CD4-positive, alpha-beta T cell (primary cell): ENCODE measurements at regions not wholly inside any gene's neighbourhood (a gene's known extent, or its start where the extent isn't known, plus 50 kb on each side); places are given as distances from the start of the nearest gene placed in this dataset.

ENCODE experiments used
- ATAC-seq: fragments of 200-7000 bp; cut with Tn5 transposase; one replicate; pipeline ENCODE4 v1.10.0; 2022; ENCODE audit warnings: mild to moderate bottlenecking; ENCODE audit not compliant: poor library complexity
- CTCF ChIA-PET: fragments of 350-600 bp; sonication (Branson Sonifier 250); formaldehyde crosslinking; loops from one replicate; lab custom pipeline; 2021; ENCODE audit warnings: antibody characterized with exemption, inconsistent platforms; lab: Charles Lee
- POLR2A ChIA-PET: fragments of 350-600 bp; sonication (Branson Sonifier 250); formaldehyde crosslinking; loops from one replicate; lab custom pipeline; 2021; ENCODE audit warnings: antibody characterized with exemption, inconsistent platforms; lab: Charles Lee
- DNase-seq, 14 experiments: peaks; one replicate each; pipeline ENCODE4 v3.0.0-alpha.2; 2013 to 2020; ENCODE audit warnings: mixed read lengths in 2 of 14
- H3K27ac ChIP-seq, 2 donors: one replicate each; pipeline versions ENCODE4 v1.5.1 to v1.7.0; 2013; ENCODE audit warnings: low read length in 2 of 2, low read depth in 1 of 2, mild to moderate bottlenecking in 1 of 2
- H3K27me3 ChIP-seq, 2 experiments: 1 replicate in 1 of 2; 2 replicates in 1 of 2; pipeline versions ENCODE4 v1.6.1 to v1.7.0; 2013; ENCODE audit warnings: low read length in 2 of 2, control low read depth in 1 of 2, mild to moderate bottlenecking in 1 of 2, moderate library complexity in 1 of 2; ENCODE audit not compliant: insufficient read depth in 2 of 2, control insufficient read depth in 1 of 2
- H3K36me3 ChIP-seq: one replicate; pipeline ENCODE4 v1.6.1; 2013; ENCODE audit warnings: low read length, control low read depth; ENCODE audit not compliant: insufficient read depth
- H3K4me1 ChIP-seq: one replicate; pipeline ENCODE4 v1.6.1; 2013; ENCODE audit warnings: low read length, control low read depth; ENCODE audit not compliant: insufficient read depth
- H3K4me3 ChIP-seq: one replicate; pipeline ENCODE4 v1.5.1; 2013; ENCODE audit warnings: mild to moderate bottlenecking, low read length, moderate library complexity
- H3K9me3 ChIP-seq, 2 experiments: 1 replicate in 1 of 2; 2 replicates in 1 of 2; pipeline versions ENCODE4 v1.6.1 to v1.7.0; 2013; ENCODE audit warnings: low read length in 2 of 2, mild to moderate bottlenecking in 2 of 2, control low read depth in 1 of 2, moderate library complexity in 1 of 2; ENCODE audit not compliant: control insufficient read depth in 1 of 2, insufficient read depth in 1 of 2
- H3K27ac Mint-ChIP-seq: one replicate; pipeline ENCODE4 v1.8.0; 2020; ENCODE audit warnings: mixed read lengths
- H3K27me3 Mint-ChIP-seq: one replicate; pipeline ENCODE4 v1.8.0; 2021; ENCODE audit warnings: mixed read lengths
- H3K36me3 Mint-ChIP-seq: one replicate; pipeline ENCODE4 v1.8.0; 2021; ENCODE audit warnings: low read depth, mixed read lengths
- H3K4me1 Mint-ChIP-seq: one replicate; pipeline ENCODE4 v1.8.0; 2021; ENCODE audit warnings: low read depth, mixed read lengths
- H3K4me3 Mint-ChIP-seq: one replicate; pipeline ENCODE4 v1.8.0; 2020; ENCODE audit warnings: mild to moderate bottlenecking, mixed read lengths
- H3K9me3 Mint-ChIP-seq: one replicate; pipeline ENCODE4 v1.8.0; 2020; ENCODE audit warnings: mixed read lengths
- intact Hi-C, 2 experiments: fragments of 100-400 bp; cut with DNase I in 1 of 2; cut with micrococcal nuclease in 1 of 2; formaldehyde crosslinking; loops; one replicate each; pipeline versions ENCODE4 v1.15.1 to v1.9.0; 2023 to 2025; cut with DNase I, micrococcal nuclease
- TF ChIP-seq, protein P1 (sequence below): fragments of 200-600 bp; IDR thresholded peaks from one replicate; pipeline ENCODE4 v1.8.0; 2022; ENCODE audit warnings: antibody characterized with exemption, mild to moderate bottlenecking

DNA sequence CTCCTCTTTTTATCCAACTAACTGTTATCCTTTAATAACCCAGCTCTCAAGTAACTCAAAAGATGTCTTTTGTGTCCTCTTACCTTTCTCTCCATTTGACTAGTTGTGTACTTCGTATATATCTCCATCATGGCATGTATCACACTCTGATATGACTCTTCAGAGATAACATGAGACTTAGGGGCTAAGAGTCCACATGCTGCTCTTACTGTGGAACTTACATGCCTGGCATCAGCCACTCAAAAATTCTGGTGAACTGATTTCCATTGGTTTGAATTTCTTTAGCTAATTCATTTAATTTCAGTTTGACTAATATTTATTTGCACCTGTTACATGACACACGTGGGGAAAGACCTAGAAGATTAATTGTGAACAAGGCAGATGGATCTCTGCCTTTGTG is 317.3 kb downstream of the HS3ST1 start:
- Mint-ChIP-seq H3K4me3 (no peak overlapping the region), H3K4me1 (no peaks in the 10 kb centered on the region), H3K36me3 (no peaks in the 10 kb centered on the region), H3K9me3 (no peaks in the 10 kb centered on the region), H3K27ac (no peak overlapping the region), H3K27me3 (no peaks in the 10 kb centered on the region)
- Histone ChIP-seq H3K36me3 (no peaks in the 10 kb centered on the region), H3K4me1 (no peaks in the 10 kb centered on the region), H3K27me3 (no peaks in the 10 kb centered on the region), H3K4me3 (no peak overlapping the region), H3K27ac (no peak overlapping the region), H3K9me3 (no peaks in the 10 kb centered on the region)
- ChIA-PET CTCF (no interaction called here), POLR2A (no interaction called here)
- intact Hi-C loops = no loop called here
- TF ChIP-seq, protein P1, sequence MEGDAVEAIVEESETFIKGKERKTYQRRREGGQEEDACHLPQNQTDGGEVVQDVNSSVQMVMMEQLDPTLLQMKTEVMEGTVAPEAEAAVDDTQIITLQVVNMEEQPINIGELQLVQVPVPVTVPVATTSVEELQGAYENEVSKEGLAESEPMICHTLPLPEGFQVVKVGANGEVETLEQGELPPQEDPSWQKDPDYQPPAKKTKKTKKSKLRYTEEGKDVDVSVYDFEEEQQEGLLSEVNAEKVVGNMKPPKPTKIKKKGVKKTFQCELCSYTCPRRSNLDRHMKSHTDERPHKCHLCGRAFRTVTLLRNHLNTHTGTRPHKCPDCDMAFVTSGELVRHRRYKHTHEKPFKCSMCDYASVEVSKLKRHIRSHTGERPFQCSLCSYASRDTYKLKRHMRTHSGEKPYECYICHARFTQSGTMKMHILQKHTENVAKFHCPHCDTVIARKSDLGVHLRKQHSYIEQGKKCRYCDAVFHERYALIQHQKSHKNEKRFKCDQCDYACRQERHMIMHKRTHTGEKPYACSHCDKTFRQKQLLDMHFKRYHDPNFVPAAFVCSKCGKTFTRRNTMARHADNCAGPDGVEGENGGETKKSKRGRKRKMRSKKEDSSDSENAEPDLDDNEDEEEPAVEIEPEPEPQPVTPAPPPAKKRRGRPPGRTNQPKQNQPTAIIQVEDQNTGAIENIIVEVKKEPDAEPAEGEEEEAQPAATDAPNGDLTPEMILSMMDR = no peak
- DNase-seq (no peak), ATAC-seq (no peak)

- POLR2A ChIA-PET = no interaction called here
- H3K27ac Mint-ChIP-seq = no peak overlapping the region
These were observed 321.9 kb downstream of the HS3ST1 start for GRCh38 chr4:11106759-11107158.

DNA sequence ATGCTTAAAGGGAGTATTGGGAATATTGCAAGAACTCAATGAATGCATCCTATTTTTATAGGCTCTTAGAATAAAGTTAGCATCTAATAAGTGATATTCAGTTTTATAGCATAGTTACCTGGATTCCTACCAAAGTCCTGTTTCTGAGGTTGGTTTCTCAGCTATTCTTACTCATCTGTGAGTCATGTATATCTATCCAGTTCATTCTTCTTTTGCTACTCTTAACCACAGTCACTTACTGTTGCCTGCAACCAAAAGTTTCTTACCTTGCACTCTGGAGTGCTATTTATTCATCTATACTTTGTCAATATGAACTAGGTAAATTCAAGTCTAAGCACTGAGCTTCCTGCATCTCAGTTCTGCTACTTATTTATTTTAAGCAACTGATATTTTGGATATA is 322.5 kb downstream of the HS3ST1 start:
- ATAC-seq = no peak
- no peaks in the 10 kb centered on the region for H3K36me3 Mint-ChIP-seq
- H3K4me3 ChIP-seq = no peak overlapping the region
- H3K36me3 ChIP-seq = no peaks in the 10 kb centered on the region
- no peaks in the 10 kb centered on the region for H3K27me3 ChIP-seq
- H3K4me1 Mint-ChIP-seq = peaks cover 9% of the 10 kb centered on the region
- ChIA-PET POLR2A (no interaction called here), CTCF (no interaction called here)
- H3K4me3 Mint-ChIP-seq = no peak overlapping the region
- H3K27me3 Mint-ChIP-seq = no peaks in the 10 kb centered on the region
- H3K27ac ChIP-seq = no peak overlapping the region
- TF ChIP-seq, protein P1 = no peak
- DNase-seq = no peak
- intact Hi-C loops = no loop called here
- no peaks in the 10 kb centered on the region for H3K9me3 Mint-ChIP-seq
- no peaks in the 10 kb centered on the region for H3K9me3 ChIP-seq
- no peak overlapping the region for H3K27ac Mint-ChIP-seq
- H3K4me1 ChIP-seq = no peaks in the 10 kb centered on the region

More at GRCh38 chr4:11106759-11107158, 321.9 kb downstream of the HS3ST1 start:
- Mint-ChIP-seq H3K4me3 (no peak overlapping the region), H3K36me3 (no peaks in the 10 kb centered on the region), H3K27me3 (no peaks in the 10 kb centered on the region), H3K4me1 (peaks cover 7% of the 10 kb centered on the region), H3K9me3 (no peaks in the 10 kb centered on the region)
- Histone ChIP-seq H3K27me3 (no peaks in the 10 kb centered on the region), H3K4me1 (no peaks in the 10 kb centered on the region), H3K27ac (no peak overlapping the region), H3K4me3 (no peak overlapping the region), H3K36me3 (no peaks in the 10 kb centered on the region), H3K9me3 (no peaks in the 10 kb centered on the region)
- intact Hi-C loops = no loop called here
- TF ChIP-seq, protein P1 = no peak
- peak in 1 of 14 experiments; percentile 1 for DNase-seq
- CTCF ChIA-PET = no interaction called here
- no peak for ATAC-seq
